ENCODE measurements at regions not wholly inside any gene's neighbourhood (a gene's known extent, or its start where the extent isn't known, plus 50 kb on each side); places are given as distances from the start of the nearest gene placed in this dataset.

DNA sequence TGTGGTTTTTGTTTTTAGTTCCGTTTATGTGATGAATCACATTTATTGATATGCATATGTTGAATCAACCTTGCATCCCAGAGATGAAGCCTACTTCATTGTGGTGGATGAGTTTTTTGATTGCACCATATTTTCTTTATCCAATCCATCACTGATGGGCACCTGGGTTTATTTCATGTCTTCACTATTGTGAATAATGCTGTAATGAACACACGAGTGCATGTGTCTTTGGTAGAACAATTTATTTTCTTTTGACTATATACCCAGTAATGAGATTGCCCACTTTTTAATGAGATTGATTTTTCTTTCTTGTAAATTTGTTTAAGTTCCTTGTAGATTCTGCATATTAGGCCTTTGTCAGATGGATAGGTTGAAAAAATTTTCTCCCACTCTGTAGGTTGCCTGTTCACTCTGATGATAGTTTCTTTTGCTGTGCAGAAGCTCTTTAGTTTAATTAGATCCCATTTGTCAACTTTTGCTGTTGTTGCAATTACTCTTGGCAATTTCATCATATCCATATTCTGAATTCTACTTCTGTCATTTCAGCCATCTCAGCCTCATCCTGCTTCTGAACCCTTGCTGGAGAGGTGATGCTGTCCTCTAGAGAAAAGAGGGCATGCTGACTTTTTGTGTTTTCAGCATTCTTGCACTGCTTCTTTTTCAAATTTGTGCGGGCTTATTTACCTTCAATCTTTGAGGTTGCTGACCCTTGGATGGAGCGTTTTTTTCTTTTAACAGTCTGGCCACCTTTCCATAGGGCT, 96.2 kb upstream of the CTAGE1 start:
- TF ChIP-seq, protein P1, sequence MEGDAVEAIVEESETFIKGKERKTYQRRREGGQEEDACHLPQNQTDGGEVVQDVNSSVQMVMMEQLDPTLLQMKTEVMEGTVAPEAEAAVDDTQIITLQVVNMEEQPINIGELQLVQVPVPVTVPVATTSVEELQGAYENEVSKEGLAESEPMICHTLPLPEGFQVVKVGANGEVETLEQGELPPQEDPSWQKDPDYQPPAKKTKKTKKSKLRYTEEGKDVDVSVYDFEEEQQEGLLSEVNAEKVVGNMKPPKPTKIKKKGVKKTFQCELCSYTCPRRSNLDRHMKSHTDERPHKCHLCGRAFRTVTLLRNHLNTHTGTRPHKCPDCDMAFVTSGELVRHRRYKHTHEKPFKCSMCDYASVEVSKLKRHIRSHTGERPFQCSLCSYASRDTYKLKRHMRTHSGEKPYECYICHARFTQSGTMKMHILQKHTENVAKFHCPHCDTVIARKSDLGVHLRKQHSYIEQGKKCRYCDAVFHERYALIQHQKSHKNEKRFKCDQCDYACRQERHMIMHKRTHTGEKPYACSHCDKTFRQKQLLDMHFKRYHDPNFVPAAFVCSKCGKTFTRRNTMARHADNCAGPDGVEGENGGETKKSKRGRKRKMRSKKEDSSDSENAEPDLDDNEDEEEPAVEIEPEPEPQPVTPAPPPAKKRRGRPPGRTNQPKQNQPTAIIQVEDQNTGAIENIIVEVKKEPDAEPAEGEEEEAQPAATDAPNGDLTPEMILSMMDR (IDR thresholded peaks at IDR 0.05; ENCODE audit: low read length): no peak
- TF ChIP-seq EZH2 (IDR thresholded peaks at IDR 0.05; ENCODE audit: borderline replicate concordance, low read length): no peak
